ENCODE measurements at regions not wholly inside any gene's neighbourhood (a gene's known extent, or its start where the extent isn't known, plus 50 kb on each side); places are given as distances from the start of the nearest gene placed in this dataset.

DNA sequence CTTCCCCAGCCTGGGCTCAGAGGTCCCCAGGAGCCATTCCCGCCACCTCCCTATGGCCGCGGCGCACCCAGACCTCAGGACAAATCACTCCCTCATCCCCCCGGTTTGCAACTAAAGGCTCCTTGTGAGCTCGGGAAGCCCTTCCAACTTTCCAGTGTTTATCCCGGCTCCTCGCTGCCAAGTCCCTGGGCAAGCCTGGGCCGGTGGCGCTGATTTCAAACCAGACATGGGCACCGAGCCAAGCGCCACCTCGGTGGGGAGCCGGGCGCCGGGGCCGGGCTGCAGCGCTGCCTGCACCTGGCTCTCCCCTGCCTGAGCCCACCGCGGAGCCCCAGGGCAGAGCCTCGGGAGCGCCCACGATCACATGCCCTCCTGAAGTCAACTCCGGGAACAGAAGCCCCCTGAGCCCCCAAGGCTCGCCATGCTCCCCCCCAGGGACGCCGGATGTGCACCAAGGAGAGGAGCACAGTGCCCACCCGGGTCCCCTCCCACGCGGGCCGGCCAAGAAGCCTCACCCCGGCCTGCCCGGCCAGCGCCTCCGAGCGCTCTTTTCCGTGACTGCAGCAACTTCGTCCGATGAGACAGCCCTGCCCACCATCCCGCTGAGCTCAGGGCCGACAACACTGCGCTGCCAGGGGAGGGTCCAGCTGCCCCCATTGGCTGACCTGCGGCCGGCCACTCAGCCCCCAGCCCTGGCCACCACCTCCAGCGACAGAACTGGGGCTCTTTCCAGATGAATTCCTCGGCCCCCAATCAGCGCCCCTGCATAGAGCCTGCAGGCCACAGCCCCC, 50.0 kb downstream of the NCOR2 start:
- DNase-seq (ENCODE audit: low read depth in 2 of 2) = peak; percentile 62 to 64

- no peak for DNase-seq (ENCODE audit: low read depth in 2 of 2)
These were observed 50.6 kb downstream of the NCOR2 start for GRCh38 chr12:124516850-124517249.

GRCh38 chr12:124515981-124516380, 51.4 kb downstream of the NCOR2 start:
- no peak for DNase-seq (ENCODE audit: low read depth in 2 of 2)

DNA sequence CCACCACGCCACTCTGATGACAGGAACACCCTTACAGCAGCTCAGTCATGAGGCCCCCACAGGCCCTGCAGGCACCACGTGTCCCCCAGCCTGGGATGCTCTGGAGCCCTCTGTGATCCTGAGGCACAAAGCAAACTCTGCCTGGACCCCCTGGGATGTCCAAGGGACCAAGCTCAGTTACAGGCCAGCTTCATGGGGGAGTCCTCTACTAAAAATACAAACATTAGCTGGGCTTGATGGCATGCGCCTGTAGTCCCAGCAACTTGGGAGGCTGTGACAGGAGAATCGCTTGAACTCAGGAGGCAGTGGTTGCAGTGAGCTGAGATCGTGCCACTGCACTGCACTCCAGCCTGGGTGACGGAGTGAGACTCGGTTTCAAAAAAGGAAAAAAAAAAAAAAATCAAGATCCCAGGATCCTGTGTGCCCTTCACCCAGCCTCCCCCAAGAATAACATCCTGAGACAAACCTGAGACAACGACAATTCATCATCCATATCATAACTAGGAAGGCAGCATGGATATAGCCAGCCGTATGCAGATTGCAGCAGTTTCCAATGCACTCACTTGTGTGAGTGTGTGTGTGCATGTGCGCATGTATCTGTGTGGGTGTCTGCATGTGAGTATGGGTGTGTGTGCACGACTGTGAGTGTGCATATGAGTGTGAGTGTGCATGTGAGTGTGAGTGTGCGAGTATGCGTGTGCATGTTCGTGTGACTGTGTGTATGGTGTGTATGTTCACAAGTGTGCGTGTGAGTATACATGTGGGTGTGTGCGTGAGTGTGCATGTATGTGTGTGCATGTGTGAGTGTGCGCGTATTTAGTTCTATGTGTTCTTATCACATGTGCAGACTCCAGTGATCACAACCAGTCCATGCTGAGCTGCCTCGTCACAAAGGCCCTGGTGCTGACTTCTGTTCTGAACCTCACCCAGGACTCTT, 52.1 kb downstream of the NCOR2 start:
- DNase-seq (ENCODE audit: low read depth in 2 of 2) = no peak

GRCh38 chr12:124514145-124514995, 53.0 kb downstream of the NCOR2 start:
- no peak for DNase-seq (ENCODE audit: low read depth in 2 of 2)

DNA sequence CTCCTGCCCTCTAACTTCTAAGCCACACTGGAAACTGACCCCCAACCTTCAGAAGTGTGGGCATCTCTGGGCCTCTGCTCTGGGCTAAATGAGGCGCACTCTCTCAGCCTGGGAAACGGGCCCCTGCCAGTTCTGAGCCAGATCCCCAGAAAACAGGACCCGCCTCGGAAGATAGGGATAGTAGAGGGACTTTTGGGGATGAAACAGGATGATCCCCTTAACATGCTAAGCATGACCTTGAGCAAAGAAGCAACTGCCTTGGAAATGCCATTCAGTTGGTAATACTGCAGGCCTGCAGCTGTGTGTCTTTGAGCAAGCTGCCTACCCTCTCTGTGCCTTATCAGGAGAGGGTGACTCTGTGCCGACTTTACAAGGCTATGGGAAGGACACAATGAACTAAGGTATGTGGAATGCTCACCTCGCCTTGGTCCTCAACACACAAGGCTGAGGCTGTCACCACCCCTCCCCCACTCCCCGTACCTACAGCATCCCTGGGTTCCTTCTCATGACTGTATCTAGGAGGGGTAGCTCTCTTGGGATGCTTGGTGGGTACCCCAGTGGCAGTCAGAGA, 54.0 kb downstream of the NCOR2 start:
- no peak for DNase-seq (ENCODE audit: low read depth in 2 of 2)

DNA sequence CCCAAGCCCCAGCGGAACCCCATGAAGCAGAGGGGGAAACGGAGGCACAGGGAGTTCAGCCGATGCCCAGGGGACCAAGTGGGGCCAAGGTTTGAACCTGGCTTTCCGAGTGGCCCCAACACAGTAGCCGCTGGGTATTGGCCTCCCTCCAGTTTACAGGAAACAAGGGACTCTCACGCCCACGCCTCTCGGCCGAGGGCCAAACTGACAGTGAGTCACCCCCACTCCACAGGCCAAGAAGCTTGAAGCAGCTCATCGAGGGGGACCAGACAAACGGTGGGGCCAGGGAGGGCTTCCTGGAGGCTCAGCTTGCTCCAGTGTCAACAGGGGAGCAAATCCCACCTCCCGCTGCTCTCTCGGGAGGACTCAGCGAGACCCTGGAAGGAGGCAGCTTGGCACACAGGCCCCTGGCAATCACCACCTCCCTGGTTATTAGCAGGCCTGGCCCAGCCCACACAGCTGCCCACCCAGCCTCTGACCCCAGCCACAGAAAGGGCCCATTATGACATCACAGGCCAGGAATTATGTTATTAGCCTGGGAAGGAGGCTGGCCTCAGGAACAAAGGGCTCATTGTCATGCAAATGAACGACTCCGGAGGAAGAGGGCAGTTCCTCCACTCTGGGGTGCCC, 54.6 kb downstream of the NCOR2 start:
- peak; percentile 93 to 99 for DNase-seq (ENCODE audit: low read depth in 2 of 2)

GRCh38 chr12:124511259-124511985, 56.0 kb downstream of the NCOR2 start:
- DNase-seq (ENCODE audit: low read depth in 2 of 2) = no peak

DNA sequence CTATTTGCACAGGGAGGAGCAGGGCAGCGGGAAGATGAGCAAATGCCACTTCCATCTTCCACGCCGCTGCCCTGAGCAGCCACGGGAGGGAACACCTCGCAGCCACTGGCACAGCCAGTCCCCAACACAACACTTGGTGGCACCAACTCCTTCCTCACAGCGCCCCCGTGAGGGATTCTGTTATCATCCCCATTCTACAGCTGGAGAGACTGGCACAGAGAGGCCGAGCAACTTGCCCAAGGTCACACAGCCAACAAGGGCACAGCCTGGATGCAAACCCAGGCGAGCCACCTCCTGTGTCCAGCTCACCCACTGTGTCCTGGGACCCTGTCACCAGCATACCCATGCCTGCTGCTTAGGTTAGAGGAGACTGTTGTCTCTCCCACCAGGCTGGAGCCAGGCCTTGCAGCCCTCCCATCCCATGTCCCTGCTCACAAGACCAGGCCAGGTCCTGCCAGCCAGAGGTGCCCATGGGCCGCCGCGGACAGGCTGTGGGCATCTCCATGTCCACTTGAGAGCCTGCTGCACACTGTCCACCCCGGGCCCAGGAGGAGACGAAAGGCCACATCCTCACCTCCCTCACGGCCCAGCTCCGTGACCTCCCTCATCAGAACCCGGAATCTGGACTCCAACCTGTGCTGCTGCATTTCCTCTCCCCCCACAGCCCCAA, 57.0 kb downstream of the NCOR2 start:
- DNase-seq (ENCODE audit: low read depth in 2 of 2) = no peak

DNA sequence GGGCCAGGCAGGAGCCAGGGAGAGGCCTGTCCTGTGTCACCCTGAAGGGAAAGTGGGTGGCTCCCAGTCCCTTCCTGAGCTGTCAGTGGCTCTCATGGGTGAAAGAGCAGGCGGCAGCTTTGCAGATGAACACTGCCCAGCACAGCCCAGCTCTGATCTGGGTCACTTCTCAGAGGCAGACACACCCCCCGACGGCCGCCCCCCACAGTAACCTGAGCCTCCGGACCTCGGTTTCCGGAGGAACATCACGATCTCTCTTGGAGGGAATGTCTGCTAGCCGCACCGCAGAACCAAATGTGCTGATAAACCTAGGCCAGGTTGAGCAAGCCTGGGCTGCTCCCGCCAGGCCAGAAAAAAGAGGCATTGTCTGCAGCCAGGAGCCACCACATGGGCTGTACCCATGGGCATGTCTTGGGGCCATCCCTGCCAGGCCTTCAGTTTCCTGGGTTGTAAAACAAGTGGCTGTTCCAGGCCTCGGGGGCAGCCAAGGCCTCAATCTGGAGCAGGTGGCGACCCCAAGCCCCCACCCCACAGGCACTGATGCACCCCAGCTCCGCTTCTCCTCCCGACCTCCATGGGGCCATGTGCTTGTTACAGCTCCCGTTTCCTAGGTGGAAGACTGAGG, 57.6 kb downstream of the NCOR2 start:
- DNase-seq (ENCODE audit: low read depth in 2 of 2) = peak in 1 of 2 donors; percentile 43

DNA sequence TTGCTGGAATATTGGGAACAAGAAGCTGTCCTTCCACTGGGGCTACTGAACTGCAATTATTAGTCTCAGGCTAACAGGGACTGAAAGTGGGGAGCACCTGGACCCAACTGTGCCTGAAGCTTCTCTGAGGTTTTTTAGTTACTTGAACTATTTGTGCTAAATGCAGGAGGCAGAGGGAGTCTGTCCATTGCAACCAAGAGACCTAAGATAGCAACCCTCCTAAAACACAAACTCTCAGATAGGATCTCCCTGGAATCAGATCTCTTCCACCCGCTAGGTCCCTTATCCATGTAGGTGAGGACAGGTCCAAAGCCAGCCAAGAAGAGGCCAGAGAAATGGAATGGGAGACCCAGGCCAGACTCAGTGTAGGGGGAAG, 58.1 kb downstream of the NCOR2 start:
- DNase-seq (ENCODE audit: low read depth in 2 of 2) = no peak

GRCh38 chr12:124508381-124509079, 58.9 kb downstream of the NCOR2 start:
- peak; percentile 31 to 46 for DNase-seq (ENCODE audit: low read depth in 2 of 2)

DNA sequence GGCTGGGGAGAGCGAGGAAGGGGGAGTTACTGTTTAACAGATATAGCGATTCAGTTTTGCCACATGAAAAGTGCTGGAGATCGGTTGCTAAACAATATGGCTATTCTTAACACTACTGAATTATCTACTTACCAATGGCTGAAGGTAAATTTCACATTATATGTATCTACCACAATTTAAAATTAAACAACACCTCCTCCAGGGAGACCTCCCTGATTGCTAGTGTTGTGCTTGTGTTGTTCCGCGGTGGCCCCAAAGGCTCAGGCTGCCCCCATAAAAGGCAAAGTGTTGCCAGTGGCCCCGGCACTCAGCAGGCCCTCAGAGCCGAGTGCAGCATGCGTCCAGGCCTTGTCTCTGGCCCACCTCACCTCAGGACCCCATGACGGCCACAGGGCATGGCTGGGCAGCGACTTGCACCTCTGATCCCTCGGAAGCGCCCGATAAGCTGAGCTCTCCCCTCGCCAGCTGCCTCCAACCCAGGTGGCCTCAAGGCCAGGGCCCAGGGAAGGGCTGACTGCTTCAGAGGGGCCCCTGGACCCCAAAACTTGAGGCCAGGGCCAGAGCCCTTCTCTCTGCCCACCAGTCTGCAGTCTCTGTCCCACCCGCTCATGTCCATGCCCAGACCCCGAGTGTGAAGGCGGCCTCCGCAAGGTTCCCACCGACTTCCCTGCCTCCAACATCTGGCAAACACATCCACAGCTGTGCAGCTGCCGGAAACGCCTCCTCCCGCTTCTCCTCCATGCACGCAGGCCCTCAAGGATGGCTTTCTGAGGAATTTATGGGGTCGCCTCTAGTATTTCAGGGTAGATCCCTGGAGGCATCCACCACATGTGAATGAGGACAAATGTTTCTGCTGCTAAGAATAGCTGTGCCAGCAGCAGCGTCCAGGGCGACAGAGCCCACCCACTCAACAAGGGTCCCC, 60.0 kb downstream of the NCOR2 start:
- peak in 1 of 2 donors; percentile 41 for DNase-seq (ENCODE audit: low read depth in 2 of 2)

DNA sequence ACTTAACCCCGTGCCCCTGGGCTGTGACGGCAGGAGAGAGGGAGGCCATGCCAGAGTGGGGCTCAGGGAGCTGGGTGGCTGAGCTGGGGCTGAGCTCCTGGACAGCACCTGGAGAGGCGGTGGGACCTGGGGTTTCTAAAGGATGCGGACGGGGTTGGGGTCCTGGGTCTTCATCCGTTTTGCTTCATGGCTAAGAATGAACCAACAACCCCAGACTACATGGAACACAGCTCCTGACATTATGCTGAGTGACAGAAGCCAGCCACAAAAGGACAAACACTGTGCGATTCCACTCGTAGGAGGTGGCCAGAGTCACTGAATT, 60.6 kb downstream of the NCOR2 start:
- DNase-seq (ENCODE audit: low read depth in 2 of 2) = no peak

GRCh38 chr12:124506145-124506831, 61.1 kb downstream of the NCOR2 start:
- DNase-seq (ENCODE audit: low read depth in 2 of 2) = peak; percentile 82 to 84

GRCh38 chr12:124505001-124505818, 62.2 kb downstream of the NCOR2 start:
- no peak for DNase-seq (ENCODE audit: low read depth in 2 of 2)
